ENCODE measurements at regions not wholly inside any gene's neighbourhood (a gene's known extent, or its start where the extent isn't known, plus 50 kb on each side); places are given as distances from the start of the nearest gene placed in this dataset.
"Not testable (repeated sequence)": the region's sequence is repeated elsewhere in the genome, so short reads cannot be mapped to it uniquely, and the experiment has no call there.

GRCh38 chrX:155819966-155820491, 61.1 kb upstream of the VAMP7 start:
- DNase-seq (peak; percentile 8 to 26 (median 13)), ATAC-seq (replicated peaks) (no peak)
- H3K9me3 Mint-ChIP-seq = peaks cover 0 to 2% of the 10 kb centered on the region in 2 donors
- H3K4me3 Mint-ChIP-seq = no peak overlapping the region
- no peak overlapping the region for H3K27ac Mint-ChIP-seq
- H3K27me3 Mint-ChIP-seq = peaks cover 6 to 16% of the 10 kb centered on the region in 2 donors
- no peaks in the 10 kb centered on the region for H3K4me1 Mint-ChIP-seq (ENCODE audit: low read depth in 2 of 2)
- no peaks in the 10 kb centered on the region for H3K36me3 Mint-ChIP-seq (ENCODE audit: insufficient read depth)

DNA sequence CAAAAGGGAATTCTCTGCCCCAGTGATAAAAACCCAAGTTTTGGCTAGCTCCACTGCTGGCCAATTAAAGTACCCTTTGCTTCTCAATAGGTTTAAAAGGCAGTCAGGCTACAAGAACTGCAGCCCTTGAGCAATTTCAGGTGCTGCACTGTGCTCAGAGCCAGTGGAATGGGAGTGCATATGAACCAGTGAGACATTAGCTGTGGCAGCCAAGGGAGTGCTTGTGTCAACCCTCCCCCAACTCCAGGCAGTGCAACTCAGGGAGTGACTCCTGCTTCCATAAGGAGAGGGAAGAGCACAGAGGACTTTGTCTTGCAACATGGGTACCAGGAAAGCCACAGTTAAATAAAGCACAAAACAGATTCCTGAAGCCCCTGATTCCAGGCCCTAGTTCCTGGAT, 61.6 kb upstream of the VAMP7 start:
- DNase-seq (no peak), ATAC-seq (replicated peaks) (no peak)
- Mint-ChIP-seq H3K36me3 (ENCODE audit: insufficient read depth) (no peaks in the 10 kb centered on the region), H3K4me1 (ENCODE audit: low read depth in 2 of 2) (no peaks in the 10 kb centered on the region), H3K9me3 (no peaks in the 10 kb centered on the region), H3K27me3 (peaks cover 6 to 16% of the 10 kb centered on the region in 2 donors), H3K4me3 (no peak overlapping the region), H3K27ac (no peak overlapping the region)

DNA sequence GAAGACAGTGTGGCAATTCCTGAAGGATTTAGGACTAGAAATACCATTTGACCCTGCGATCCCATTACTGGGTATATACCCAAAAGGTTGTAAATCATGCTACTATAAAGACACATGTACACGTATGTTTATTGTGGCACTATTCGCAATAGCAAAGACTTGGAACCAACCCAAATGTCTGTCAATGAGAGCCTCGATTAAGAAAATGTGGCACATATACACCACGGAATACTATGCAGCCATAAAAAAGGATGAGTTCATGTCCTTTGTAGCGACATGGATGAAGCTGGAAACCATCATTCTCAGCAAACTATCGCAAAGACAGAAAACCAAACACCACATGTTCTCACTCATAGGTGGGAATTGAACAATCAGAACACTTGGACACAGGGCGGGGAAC, 66.8 kb upstream of the VAMP7 start:
- H3K27me3 Mint-ChIP-seq = peaks cover 16 to 17% of the 10 kb centered on the region in 2 donors
- not testable (repeated sequence) for ATAC-seq (replicated peaks); H3K9me3 Mint-ChIP-seq; H3K4me3 Mint-ChIP-seq; DNase-seq; H3K36me3 Mint-ChIP-seq (ENCODE audit: insufficient read depth); H3K4me1 Mint-ChIP-seq (ENCODE audit: low read depth in 2 of 2); H3K27ac Mint-ChIP-seq

- H3K36me3 Mint-ChIP-seq (ENCODE audit: insufficient read depth) = no peaks in the 10 kb centered on the region
- ATAC-seq (replicated peaks) (no peak), DNase-seq (no peak)
- H3K4me3 Mint-ChIP-seq = no peak overlapping the region
- peaks cover 0 to 3% of the 10 kb centered on the region in 2 donors for H3K9me3 Mint-ChIP-seq
- H3K27ac Mint-ChIP-seq = no peak overlapping the region
- H3K27me3 Mint-ChIP-seq = no peaks in the 10 kb centered on the region
- no peaks in the 10 kb centered on the region for H3K4me1 Mint-ChIP-seq (ENCODE audit: low read depth in 2 of 2)
Observed at GRCh38 chrX:155779831-155780230, 101.3 kb upstream of the VAMP7 start.

DNA sequence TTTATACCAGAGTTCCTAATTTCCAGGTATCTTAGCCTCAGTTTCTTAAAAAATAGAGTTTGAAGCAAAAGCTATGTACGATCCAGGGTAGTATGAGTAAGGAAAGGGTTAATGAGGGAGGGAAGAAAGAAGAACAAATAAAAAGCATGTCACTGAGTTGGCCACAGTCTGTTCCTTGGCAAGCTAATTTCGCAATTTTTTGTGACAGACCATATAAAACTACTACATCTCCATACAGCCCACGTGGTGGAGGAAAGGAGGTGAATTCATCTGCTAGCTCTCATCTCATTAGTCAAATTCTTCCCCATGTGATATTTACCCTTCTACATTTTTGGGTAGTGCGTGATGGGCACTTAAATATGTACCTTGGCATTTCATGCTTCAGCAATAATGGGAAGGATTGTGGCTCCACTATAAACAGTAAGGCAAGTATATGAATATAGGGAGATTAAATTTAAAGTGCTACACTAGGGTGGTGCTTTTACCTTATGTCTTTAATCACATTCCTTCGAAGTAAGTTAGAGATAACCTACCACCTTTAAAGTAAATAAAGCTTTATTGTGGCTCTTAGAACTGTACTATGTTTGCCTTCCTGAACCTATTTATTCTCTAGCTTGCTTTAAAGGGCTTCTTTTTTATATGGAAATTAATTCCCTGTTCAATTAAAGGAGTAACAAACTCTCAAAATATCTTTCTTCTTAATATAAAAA, 102.1 kb upstream of the VAMP7 start:
- Mint-ChIP-seq H3K27ac (no peak overlapping the region), H3K4me3 (no peak overlapping the region), H3K27me3 (no peaks in the 10 kb centered on the region), H3K9me3 (peaks cover 0 to 3% of the 10 kb centered on the region in 2 donors), H3K4me1 (ENCODE audit: low read depth in 2 of 2) (no peaks in the 10 kb centered on the region), H3K36me3 (ENCODE audit: insufficient read depth) (no peaks in the 10 kb centered on the region)
- DNase-seq (no peak), ATAC-seq (replicated peaks) (no peak)

DNA sequence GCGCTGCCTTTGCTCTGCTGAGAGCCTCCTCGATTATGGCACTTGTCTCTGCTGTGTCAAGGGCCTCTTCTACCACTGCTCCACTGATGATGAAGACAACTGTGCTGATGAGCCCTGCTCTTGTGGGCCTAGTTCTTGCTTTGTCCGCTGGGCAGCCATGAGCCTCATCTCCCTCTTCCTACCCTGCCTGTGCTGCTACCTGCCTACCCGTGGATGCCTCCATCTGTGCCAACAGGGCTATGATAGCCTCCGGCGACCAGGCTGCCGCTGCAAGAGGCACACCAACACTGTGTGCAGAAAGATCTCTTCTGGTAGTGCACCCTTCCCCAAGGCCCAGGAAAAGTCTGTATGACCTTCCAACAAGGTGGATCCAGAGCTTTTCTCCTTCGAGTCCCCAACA, 106.8 kb upstream of the VAMP7 start:
- Mint-ChIP-seq H3K36me3 (ENCODE audit: insufficient read depth) (no peaks in the 10 kb centered on the region), H3K27ac (no peak overlapping the region), H3K9me3 (peaks cover 0 to 3% of the 10 kb centered on the region in 2 donors), H3K27me3 (no peaks in the 10 kb centered on the region), H3K4me1 (ENCODE audit: low read depth in 2 of 2) (no peaks in the 10 kb centered on the region), H3K4me3 (no peak overlapping the region)
- DNase-seq (no peak), ATAC-seq (replicated peaks) (no peak)

GRCh38 chrX:155767876-155768769, 113.0 kb upstream of the VAMP7 start:
- Mint-ChIP-seq H3K27ac (peak overlapping the region in 1 of 2 donors; percentile 33), H3K36me3 (ENCODE audit: insufficient read depth) (no peaks in the 10 kb centered on the region), H3K27me3 (no peaks in the 10 kb centered on the region), H3K9me3 (no peaks in the 10 kb centered on the region), H3K4me1 (ENCODE audit: low read depth in 2 of 2) (peaks cover 2 to 7% of the 10 kb centered on the region in 2 donors), H3K4me3 (peak overlapping the region; percentile 68 to 77)
- no peak for DNase-seq
- ATAC-seq (replicated peaks) = no peak

DNA sequence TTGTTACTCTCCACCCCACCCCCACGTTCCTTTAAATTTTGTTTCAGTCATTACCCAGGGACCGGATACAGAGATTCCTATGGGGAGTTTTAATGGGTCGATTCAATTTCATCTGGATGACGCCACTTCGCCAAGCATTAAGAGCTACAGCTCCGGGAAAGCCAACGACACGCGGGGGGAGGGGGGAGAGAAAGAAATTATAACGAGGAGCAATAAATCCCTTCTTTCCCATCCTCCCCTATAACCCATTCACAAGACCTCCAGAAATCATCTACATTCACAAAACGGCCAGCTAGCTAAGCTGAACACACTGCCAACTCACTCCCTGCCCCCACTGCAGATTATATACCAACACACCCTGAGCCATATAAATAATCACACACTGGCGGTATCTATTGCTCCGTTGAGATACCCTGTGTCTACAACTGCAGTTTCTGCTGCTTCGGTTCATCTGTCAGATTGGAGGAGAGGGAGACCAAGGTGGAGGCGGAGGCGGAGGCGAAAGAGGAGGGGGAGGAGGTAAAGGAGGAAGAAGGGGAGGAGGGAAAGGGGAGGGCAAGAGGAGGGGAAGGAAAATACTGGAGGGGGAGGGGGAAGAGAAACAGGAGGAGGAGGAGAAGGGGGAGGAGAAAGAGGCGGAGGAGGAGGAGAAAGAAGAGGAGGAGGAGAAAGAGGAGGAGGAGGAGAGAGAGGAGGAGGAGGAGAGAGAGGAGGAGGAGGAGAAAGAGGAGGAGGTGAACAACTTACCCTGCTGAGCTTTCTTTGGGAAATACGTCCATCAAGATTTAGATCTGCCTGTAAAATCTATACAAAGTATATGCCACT, 113.9 kb upstream of the VAMP7 start:
- H3K4me1 Mint-ChIP-seq (ENCODE audit: low read depth in 2 of 2) = peaks cover 2 to 7% of the 10 kb centered on the region in 2 donors
- peak overlapping the region; percentile 33 to 55 for H3K27ac Mint-ChIP-seq
- DNase-seq (peak in 2 of 3 experiments; percentile 2), ATAC-seq (replicated peaks) (peak; percentile 50)
- H3K27me3 Mint-ChIP-seq = no peaks in the 10 kb centered on the region
- no peaks in the 10 kb centered on the region for H3K36me3 Mint-ChIP-seq (ENCODE audit: insufficient read depth)
- peak overlapping the region; percentile 68 to 77 for H3K4me3 Mint-ChIP-seq
- no peaks in the 10 kb centered on the region for H3K9me3 Mint-ChIP-seq

- ATAC-seq (replicated peaks) (no peak), DNase-seq (no peak)
- Mint-ChIP-seq H3K27me3 (no peaks in the 10 kb centered on the region), H3K4me3 (no peak overlapping the region), H3K9me3 (peaks cover 0 to 3% of the 10 kb centered on the region in 2 donors), H3K36me3 (ENCODE audit: insufficient read depth) (no peaks in the 10 kb centered on the region), H3K4me1 (ENCODE audit: low read depth in 2 of 2) (peaks cover 2 to 7% of the 10 kb centered on the region in 2 donors), H3K27ac (no peak overlapping the region)
Observed at GRCh38 chrX:155766321-155766720, 114.8 kb upstream of the VAMP7 start.

DNA sequence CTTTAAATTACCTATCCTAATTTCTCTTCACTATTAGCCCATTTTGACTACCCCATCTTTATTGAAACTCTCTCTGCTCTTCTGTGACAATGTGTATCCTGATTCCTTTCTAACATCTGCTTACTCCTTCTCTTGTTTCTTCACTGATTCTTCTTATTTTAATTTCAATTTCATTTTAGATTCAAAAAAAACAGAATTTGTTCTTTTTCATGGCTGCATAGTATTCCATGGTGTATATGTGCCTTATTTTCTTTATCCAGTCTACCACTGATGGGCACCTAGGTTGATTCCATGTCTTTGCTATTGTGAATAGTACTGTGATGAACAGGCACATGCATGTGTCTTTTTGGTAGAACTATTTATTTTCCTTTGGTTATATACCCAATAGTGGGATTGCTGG, 120.0 kb upstream of the VAMP7 start:
- H3K36me3 Mint-ChIP-seq (ENCODE audit: insufficient read depth) = no peaks in the 10 kb centered on the region
- no peaks in the 10 kb centered on the region for H3K4me1 Mint-ChIP-seq (ENCODE audit: low read depth in 2 of 2)
- no peak overlapping the region for H3K27ac Mint-ChIP-seq
- ATAC-seq (replicated peaks) (no peak), DNase-seq (no peak)
- no peak overlapping the region for H3K4me3 Mint-ChIP-seq
- H3K9me3 Mint-ChIP-seq = peaks cover 0 to 4% of the 10 kb centered on the region in 2 donors
- H3K27me3 Mint-ChIP-seq = no peaks in the 10 kb centered on the region

- ATAC-seq (replicated peaks) (no peak), DNase-seq (no peak)
- Mint-ChIP-seq H3K27me3 (no peaks in the 10 kb centered on the region), H3K9me3 (peaks cover 0 to 4% of the 10 kb centered on the region in 2 donors), H3K27ac (no peak overlapping the region), H3K4me3 (no peak overlapping the region), H3K36me3 (ENCODE audit: insufficient read depth) (no peaks in the 10 kb centered on the region), H3K4me1 (ENCODE audit: low read depth in 2 of 2) (no peaks in the 10 kb centered on the region)
Observed at GRCh38 chrX:155757046-155757759, 123.9 kb upstream of the VAMP7 start.

DNA sequence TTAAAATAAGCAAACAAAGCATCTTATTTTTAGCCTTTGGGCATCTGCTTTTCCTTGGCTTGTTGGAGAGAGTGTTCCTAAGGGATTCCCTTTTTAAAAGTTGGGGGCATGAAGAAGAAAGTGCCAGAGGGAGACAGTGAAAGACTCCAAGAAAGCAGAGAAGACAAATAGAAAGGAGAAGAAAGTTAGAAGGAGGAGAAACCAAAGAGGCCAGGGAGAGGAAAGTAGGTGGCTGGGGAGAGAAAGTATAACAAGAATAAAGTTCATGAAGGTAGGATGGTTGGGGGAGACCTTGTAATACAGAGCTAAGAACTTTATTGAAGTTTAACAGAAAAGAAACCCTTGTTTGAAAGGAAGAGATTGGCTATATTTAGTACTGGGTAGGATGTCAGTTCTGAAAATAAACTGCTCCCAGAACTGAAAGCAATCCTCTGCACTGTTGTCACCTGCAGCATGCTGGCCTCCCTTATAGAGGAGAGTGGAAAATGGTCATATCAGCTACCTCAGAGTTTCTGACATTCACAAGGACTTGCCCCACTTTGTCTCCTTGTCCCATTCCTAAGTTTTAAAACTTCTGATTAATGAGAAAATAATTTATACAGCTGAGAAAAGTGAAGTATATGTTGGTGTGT, 125.3 kb upstream of the VAMP7 start:
- Mint-ChIP-seq H3K4me1 (ENCODE audit: low read depth in 2 of 2) (no peaks in the 10 kb centered on the region), H3K27ac (no peak overlapping the region)

More for the DNA sequence above, 125.3 kb upstream of the VAMP7 start:
- ATAC-seq (replicated peaks) (no peak), DNase-seq (no peak)
- Mint-ChIP-seq H3K9me3 (no peaks in the 10 kb centered on the region), H3K4me3 (no peak overlapping the region), H3K27me3 (no peaks in the 10 kb centered on the region), H3K36me3 (ENCODE audit: insufficient read depth) (no peaks in the 10 kb centered on the region)
